ENCODE measurements at regions not wholly inside any gene's neighbourhood (a gene's known extent, or its start where the extent isn't known, plus 50 kb on each side); places are given as distances from the start of the nearest gene placed in this dataset.

DNA sequence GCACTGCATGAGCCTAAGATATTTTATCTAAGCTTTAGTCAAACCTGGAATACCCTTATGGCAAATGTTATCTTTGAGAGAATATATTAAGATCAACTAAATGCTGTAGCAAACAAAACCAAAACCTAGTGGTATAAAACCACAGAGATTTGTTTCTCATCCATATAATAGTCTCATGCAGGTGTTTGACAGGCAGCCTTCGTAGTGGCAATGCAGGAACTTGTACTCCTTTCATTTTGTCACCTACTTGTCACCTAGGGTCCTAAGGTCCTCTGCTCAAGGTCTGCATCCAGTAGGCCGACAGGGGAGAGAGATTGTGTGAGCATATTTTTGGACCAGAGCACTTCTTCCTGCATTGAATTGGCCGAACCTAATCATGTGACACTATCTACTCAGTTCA lies 352.6 kb downstream of the GPR37 start:
- TF ChIP-seq, protein P1, sequence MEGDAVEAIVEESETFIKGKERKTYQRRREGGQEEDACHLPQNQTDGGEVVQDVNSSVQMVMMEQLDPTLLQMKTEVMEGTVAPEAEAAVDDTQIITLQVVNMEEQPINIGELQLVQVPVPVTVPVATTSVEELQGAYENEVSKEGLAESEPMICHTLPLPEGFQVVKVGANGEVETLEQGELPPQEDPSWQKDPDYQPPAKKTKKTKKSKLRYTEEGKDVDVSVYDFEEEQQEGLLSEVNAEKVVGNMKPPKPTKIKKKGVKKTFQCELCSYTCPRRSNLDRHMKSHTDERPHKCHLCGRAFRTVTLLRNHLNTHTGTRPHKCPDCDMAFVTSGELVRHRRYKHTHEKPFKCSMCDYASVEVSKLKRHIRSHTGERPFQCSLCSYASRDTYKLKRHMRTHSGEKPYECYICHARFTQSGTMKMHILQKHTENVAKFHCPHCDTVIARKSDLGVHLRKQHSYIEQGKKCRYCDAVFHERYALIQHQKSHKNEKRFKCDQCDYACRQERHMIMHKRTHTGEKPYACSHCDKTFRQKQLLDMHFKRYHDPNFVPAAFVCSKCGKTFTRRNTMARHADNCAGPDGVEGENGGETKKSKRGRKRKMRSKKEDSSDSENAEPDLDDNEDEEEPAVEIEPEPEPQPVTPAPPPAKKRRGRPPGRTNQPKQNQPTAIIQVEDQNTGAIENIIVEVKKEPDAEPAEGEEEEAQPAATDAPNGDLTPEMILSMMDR (IDR thresholded peaks at IDR 0.05; ENCODE audit: low read depth, low read length): no peak
- DNase-seq (ENCODE audit: low read depth in 2 of 2): no peak

DNA sequence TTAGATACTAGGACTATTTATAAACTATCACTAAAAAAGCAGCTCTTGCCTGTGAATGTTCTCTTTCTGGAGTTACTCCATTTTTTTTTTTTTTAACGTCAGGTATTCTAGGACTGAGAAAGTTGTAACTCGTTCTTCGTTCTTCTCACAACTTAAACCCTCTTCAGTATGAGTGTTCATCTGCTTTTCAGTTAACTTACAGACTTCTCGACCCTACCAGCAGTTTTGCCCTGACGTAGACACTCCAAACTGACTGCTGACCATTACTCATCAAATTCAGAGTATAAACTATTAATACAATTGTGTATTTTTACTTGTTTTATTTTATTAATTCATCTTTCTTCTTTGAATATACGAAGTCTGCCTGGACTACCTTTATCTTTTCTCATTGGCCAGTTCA lies 353.1 kb downstream of the GPR37 start:
- TF ChIP-seq, protein P1 (IDR thresholded peaks at IDR 0.05; ENCODE audit: low read depth, low read length): no peak
- H3K4me3 ChIP-seq (replicated peaks in 1 of 2; ENCODE audit: low read depth in 2 of 2, low read length in 2 of 2): no peak overlapping the region
- no peak for DNase-seq (ENCODE audit: low read depth in 2 of 2)

More for the DNA sequence above, 352.6 kb downstream of the GPR37 start:
- H3K4me3 ChIP-seq (replicated peaks in 1 of 2; ENCODE audit: low read depth in 2 of 2, low read length in 2 of 2): no peak overlapping the region

DNA sequence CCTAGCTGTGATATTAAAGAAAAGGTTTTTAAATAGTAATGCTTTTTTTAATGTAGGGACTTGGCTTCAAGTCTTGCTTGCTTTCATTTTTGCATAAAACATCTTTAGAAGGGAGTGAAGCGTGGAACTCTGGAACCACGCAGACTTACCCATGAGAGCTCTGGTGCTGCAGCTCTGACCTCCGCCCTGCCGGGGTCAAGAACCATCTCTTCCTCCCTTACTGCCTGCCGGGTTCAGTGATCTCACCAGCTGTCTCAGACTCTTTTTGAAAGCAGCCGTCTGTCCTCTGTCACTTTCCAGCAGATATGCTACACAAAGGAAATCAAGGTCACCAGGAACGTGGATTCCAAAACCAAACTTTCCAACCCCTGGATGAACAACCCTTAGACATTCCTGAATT lies 353.8 kb downstream of the GPR37 start:
- DNase-seq (ENCODE audit: low read depth in 2 of 2): no peak
- no peak overlapping the region for H3K4me3 ChIP-seq (replicated peaks in 1 of 2; ENCODE audit: low read depth in 2 of 2, low read length in 2 of 2)
- TF ChIP-seq, protein P1 (IDR thresholded peaks at IDR 0.05; ENCODE audit: low read depth, low read length): no peak

DNA sequence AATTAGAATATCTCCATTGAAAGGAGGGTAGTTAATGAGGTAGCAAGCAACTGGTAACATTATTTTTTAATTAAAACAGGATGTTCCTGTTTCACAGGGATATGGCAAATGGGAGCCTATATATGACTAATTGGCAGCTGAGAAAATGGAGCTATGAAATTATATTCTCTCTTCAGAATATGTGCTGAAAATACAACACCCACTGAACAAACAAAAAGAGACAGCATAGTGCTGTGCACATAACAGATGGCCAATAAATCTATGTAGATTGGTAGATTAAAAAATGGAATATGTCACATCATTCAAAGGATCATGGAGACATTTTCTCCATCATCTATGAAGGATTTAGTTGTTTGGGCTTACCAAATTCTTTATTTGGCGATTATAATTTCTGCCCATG lies 362.0 kb downstream of the GPR37 start:
- no peak for DNase-seq (ENCODE audit: low read depth in 2 of 2)
- TF ChIP-seq, protein P1 (IDR thresholded peaks at IDR 0.05; ENCODE audit: low read depth, low read length): no peak

GRCh38 chr7:124403112-124403511 lies 362.5 kb downstream of the GPR37 start:
- no peak for DNase-seq (ENCODE audit: low read depth in 2 of 2)
- H3K4me3 ChIP-seq (replicated peaks in 1 of 2; ENCODE audit: low read depth in 2 of 2, low read length in 2 of 2): no peak overlapping the region
- TF ChIP-seq, protein P1 (IDR thresholded peaks at IDR 0.05; ENCODE audit: low read depth, low read length): no peak

More for the DNA sequence above, 362.0 kb downstream of the GPR37 start:
- no peak overlapping the region for H3K4me3 ChIP-seq (replicated peaks in 1 of 2; ENCODE audit: low read depth in 2 of 2, low read length in 2 of 2)

DNA sequence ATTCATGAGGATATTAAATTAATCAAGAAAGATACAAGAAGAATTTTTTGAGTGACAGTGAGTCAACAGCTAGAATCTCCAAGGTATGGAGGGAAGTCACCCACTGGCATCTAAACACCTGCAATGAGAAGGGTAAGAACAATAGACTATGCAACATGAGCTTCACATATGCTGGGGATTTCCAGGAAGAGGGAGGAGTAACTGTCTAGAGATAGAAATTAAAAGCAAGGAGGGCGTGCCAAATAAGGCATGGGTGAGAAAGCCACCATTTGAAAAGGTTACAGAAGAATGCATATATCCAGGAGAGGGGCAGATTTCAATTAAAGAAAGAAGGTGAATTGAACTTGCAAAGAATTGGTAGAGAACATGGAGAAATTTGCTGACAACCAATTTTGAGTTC lies 365.7 kb downstream of the GPR37 start:
- DNase-seq (ENCODE audit: low read depth in 2 of 2): no peak
- H3K4me3 ChIP-seq (replicated peaks in 1 of 2; ENCODE audit: low read depth in 2 of 2, low read length in 2 of 2): no peak overlapping the region

More for the DNA sequence above, 365.7 kb downstream of the GPR37 start:
- TF ChIP-seq, protein P1 (IDR thresholded peaks at IDR 0.05; ENCODE audit: low read depth, low read length): no peak
